SK-N-SH (cell line): ENCODE measurements at regions not wholly inside any gene's neighbourhood (a gene's known extent, or its start where the extent isn't known, plus 50 kb on each side); places are given as distances from the start of the nearest gene placed in this dataset.

Source experiments
- CTCF ChIP-seq: fragments of 200-600 bp; sonication (generic); IDR thresholded peaks from 2 replicates; pipeline ENCODE4 v1.6.1; 2017; ENCODE audit warnings: antibody characterized with exemption, mild to moderate bottlenecking, moderate library complexity
- ELF1 ChIP-seq: IDR thresholded peaks from 2 replicates; pipeline ENCODE4 v1.4.0; 2012
- EP300 ChIP-seq, 2 experiments: IDR thresholded peaks; 2 replicates each; pipeline versions ENCODE4 v1.4.0 to v1.6.1; 2012; ENCODE audit warnings: borderline replicate concordance in 1 of 2, low read depth in 1 of 2, low read length in 1 of 2
- FOXJ3 ChIP-seq: sonication (generic); formaldehyde crosslinking; IDR thresholded peaks from 2 replicates; pipeline ENCODE4 v1.5.1; 2020; ENCODE audit warnings: mild to moderate bottlenecking, missing genetic modification reagents
- JUND ChIP-seq: IDR thresholded peaks from 2 replicates; pipeline ENCODE4 v1.4.0; 2012
- MAX ChIP-seq: IDR thresholded peaks from 2 replicates; pipeline ENCODE4 v1.4.0; 2012; ENCODE audit warnings: low read depth
- POLR2AphosphoS5 ChIP-seq: IDR thresholded peaks from 2 replicates; pipeline ENCODE4 v1.6.1; 2012; ENCODE audit warnings: low read depth, low read length
- RFX5 ChIP-seq: IDR thresholded peaks from 2 replicates; pipeline ENCODE4 v1.6.1; 2012; ENCODE audit warnings: mild to moderate bottlenecking, improper control_type of control experiment, low read length
- USF2 ChIP-seq: fragments of 150-350 bp; IDR thresholded peaks from 2 replicates; pipeline ENCODE4 v1.6.1; 2017; ENCODE audit warnings: antibody characterized with exemption, low read length, low read depth, borderline replicate concordance

GRCh38 chr4:125956276-125956675, 641.5 kb downstream of the FAT4 start:
- no peak for TF ChIP-seq POLR2AphosphoS5
- no peak for TF ChIP-seq USF2
- TF ChIP-seq EP300 (IDR thresholded peaks at IDR 0.05; ENCODE audit: borderline replicate concordance in 1 of 2, low read depth in 1 of 2, low read length in 1 of 2), result no peak
- TF ChIP-seq CTCF, result no peak
- TF ChIP-seq JUND, result no peak
- no peak for TF ChIP-seq FOXJ3 (CRISPR knock-in tag)
- no peak for TF ChIP-seq MAX
- TF ChIP-seq ELF1, result no peak
- TF ChIP-seq RFX5, result no peak
